RWPE2 (cell line): ENCODE measurements at regions not wholly inside any gene's neighbourhood (a gene's known extent, or its start where the extent isn't known, plus 50 kb on each side); places are given as distances from the start of the nearest gene placed in this dataset.

Source experiments
- ATAC-seq: fragments of 200-7000 bp; cut with Tn5 transposase; 3 replicates; pipeline ENCODE4 v1.9.1; 2021; ENCODE audit warnings: low read depth
- DNase-seq: peaks from one replicate; pipeline ENCODE4 v3.0.0-alpha.2; 2020; ENCODE audit warnings: low spot score
- H3K27ac ChIP-seq: fragments of 450-650 bp; 2 replicates; pipeline ENCODE4 v1.5.1; 2017; ENCODE audit warnings: mild to moderate bottlenecking; ENCODE audit not compliant: poor library complexity, severe bottlenecking
- H3K27me3 ChIP-seq: fragments of 250-450 bp; sonication (Bioruptor Pico); 2 replicates; pipeline ENCODE4 v1.5.1; 2021; ENCODE audit warnings: mild to moderate bottlenecking, moderate library complexity; ENCODE audit not compliant: insufficient read depth, poor library complexity, severe bottlenecking
- H3K36me3 ChIP-seq: fragments of 250-450 bp; sonication (Bioruptor Pico); 2 replicates; pipeline ENCODE4 v1.5.1; 2020; ENCODE audit warnings: low read depth, mild to moderate bottlenecking, moderate library complexity
- H3K4me1 ChIP-seq: fragments of 250-450 bp; sonication (Bioruptor Pico); 2 replicates; pipeline ENCODE4 v1.5.1; 2021; ENCODE audit warnings: mild to moderate bottlenecking, moderate library complexity; ENCODE audit not compliant: insufficient read depth, poor library complexity, severe bottlenecking
- H3K4me3 ChIP-seq: fragments of 250-450 bp; sonication (Bioruptor Pico); 2 replicates; pipeline ENCODE4 v1.5.1; 2021; ENCODE audit warnings: mild to moderate bottlenecking, moderate library complexity; ENCODE audit not compliant: severe bottlenecking
- H3K9me3 ChIP-seq: fragments of 250-450 bp; sonication (Bioruptor Pico); 2 replicates; pipeline ENCODE4 v1.5.1; 2021; ENCODE audit warnings: mild to moderate bottlenecking, moderate library complexity; ENCODE audit not compliant: severe bottlenecking
- TF ChIP-seq, protein P1 (sequence below): fragments of 450-650 bp; IDR thresholded peaks from one replicate; pipeline ENCODE4 v1.5.1; 2017; ENCODE audit warnings: mild to moderate bottlenecking, moderate library complexity; ENCODE audit not compliant: poor library complexity, severe bottlenecking

DNA sequence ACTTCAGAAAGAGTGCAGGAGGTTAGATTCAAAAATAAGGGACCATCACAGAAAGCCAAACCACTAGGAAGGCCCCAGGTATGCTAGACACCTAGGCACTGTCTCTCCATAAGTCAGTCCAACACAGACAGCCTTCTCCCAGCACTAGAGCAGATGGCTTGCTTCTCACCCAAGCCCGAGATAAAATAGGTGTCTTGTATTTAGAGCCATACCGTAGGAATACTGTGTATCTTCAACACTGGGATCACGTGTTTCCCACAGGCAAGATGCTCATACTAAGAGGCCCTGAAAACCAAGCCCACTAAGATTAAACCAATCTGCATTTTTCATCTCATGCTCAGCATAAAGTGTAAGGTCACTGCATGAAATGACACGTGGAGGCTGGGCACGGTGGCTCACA, 223.3 kb upstream of the KAZN start:
- Histone ChIP-seq H3K4me1 (peaks cover 13% of the 10 kb centered on the region), H3K4me3 (no peak overlapping the region), H3K36me3 (no peaks in the 10 kb centered on the region), H3K27me3 (no peaks in the 10 kb centered on the region), H3K9me3 (no peaks in the 10 kb centered on the region), H3K27ac (no peak overlapping the region)
- ATAC-seq (no peak), DNase-seq (no peak)
- TF ChIP-seq, protein P1, sequence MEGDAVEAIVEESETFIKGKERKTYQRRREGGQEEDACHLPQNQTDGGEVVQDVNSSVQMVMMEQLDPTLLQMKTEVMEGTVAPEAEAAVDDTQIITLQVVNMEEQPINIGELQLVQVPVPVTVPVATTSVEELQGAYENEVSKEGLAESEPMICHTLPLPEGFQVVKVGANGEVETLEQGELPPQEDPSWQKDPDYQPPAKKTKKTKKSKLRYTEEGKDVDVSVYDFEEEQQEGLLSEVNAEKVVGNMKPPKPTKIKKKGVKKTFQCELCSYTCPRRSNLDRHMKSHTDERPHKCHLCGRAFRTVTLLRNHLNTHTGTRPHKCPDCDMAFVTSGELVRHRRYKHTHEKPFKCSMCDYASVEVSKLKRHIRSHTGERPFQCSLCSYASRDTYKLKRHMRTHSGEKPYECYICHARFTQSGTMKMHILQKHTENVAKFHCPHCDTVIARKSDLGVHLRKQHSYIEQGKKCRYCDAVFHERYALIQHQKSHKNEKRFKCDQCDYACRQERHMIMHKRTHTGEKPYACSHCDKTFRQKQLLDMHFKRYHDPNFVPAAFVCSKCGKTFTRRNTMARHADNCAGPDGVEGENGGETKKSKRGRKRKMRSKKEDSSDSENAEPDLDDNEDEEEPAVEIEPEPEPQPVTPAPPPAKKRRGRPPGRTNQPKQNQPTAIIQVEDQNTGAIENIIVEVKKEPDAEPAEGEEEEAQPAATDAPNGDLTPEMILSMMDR, result no peak

DNA sequence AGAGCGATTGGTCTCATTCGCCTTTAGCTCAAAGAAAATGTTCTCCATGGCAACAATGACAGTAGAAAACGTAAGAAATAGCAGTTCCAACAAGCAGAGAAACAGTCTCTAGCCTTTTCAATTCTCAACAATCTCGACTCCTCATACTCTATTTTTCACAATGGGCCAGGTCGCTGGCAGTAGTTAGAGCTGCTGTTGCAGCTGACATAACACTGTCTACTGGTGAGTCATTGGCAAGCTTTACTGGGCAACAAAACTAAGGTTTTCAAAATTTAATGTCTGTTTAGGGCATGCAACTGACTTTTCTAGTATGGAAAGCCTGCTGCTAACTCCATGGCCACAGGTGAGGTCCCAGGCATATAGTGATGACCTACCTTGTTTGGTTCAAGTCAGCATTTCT, 221.1 kb upstream of the KAZN start:
- Histone ChIP-seq H3K9me3 (peaks cover 6% of the 10 kb centered on the region), H3K27me3 (no peaks in the 10 kb centered on the region), H3K36me3 (no peaks in the 10 kb centered on the region), H3K4me1 (peaks cover 5% of the 10 kb centered on the region), H3K4me3 (no peak overlapping the region), H3K27ac (no peak overlapping the region)
- DNase-seq, result no peak
- no peak for ATAC-seq
- TF ChIP-seq, protein P1, result no peak

DNA sequence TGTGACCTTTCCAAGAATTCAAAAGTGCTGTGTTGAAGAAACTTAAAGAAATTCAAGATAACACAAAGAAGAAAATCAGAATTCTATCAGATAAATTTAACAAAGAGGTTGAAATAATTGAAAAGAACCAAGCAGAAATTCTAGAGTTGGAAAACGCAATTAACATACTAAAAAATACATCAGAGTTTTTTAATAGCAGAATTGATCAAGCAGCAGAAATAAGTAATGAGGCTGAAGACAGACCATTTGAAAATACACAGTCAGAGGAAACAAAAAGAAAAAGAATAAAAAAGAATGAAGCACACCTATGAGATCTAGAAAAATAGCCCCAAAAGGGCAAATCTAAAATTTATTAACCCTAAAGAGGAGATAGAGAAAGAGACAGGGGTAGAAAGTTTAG, 218.1 kb upstream of the KAZN start:
- H3K27me3 ChIP-seq, result no peaks in the 10 kb centered on the region
- DNase-seq (no peak), ATAC-seq (no peak)
- TF ChIP-seq, protein P1, result no peak
- no peak overlapping the region for H3K27ac ChIP-seq
- no peaks in the 10 kb centered on the region for H3K36me3 ChIP-seq
- H3K4me1 ChIP-seq, result no peaks in the 10 kb centered on the region
- H3K9me3 ChIP-seq, result peaks cover 6% of the 10 kb centered on the region
- H3K4me3 ChIP-seq, result no peak overlapping the region

DNA sequence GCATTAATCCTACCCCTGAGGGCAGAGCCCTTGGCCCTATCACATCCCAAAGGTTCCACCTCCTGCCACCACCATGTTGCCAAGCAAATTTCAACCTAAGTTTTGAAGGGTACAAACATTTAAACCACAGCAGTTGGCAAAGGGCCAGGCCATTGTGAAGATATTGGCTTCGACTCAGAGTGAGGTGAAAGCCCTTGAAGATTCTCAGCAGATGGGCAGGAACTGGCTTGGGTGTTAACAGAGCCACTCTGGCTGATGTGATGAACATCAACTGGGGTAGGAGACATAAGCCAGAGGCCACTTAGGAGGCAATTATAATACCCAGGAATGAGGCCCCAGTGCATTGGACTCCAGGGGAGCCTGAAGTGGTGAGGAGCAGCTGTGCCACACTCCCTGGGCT, 207.7 kb upstream of the KAZN start:
- DNase-seq, result no peak
- Histone ChIP-seq H3K9me3 (no peaks in the 10 kb centered on the region), H3K27me3 (no peaks in the 10 kb centered on the region), H3K36me3 (no peaks in the 10 kb centered on the region), H3K4me3 (no peak overlapping the region), H3K4me1 (no peaks in the 10 kb centered on the region), H3K27ac (no peak overlapping the region)
- TF ChIP-seq, protein P1, result no peak
- ATAC-seq, result no peak

DNA sequence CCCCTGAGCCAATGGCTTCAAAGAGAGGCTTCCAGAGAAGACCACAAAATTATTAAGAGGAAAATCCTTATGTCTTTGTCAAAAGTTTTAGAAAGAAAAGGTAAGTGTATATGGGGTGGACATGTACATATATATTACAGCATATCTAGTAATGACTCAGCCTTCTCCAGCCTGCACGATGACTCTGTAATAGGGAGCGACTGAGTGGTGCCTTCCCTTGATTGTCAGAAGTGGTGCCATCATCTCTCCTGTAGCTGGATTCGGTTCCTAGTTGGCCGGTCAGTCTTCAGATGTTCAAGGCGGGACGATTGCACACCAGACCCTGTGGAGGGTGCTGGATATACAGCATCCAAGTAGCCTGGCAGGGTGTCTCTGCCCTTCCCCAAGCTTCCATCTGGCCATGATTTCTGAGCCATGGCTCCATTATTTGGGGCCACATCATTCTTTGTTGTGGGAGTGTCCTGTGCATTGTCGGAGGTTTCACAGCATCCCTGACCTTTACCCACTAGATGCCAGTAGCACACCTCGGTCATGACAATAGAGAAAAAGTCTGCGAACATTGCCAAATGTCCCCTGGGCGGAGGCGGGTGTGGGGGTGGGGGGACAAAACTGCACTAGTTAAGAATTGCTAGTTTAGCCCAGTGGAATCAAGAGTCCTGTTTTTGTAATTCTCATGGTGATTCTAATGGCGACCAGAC, 206.2 kb upstream of the KAZN start:
- TF ChIP-seq, protein P1, result no peak
- DNase-seq (no peak), ATAC-seq (0 out of 3 replicates have a peak, but pooled peaks have one; percentile 40)
- Histone ChIP-seq H3K4me3 (no peak overlapping the region), H3K4me1 (no peaks in the 10 kb centered on the region), H3K36me3 (no peaks in the 10 kb centered on the region), H3K27ac (no peak overlapping the region), H3K27me3 (no peaks in the 10 kb centered on the region), H3K9me3 (no peaks in the 10 kb centered on the region)
